ENCODE measurements at regions not wholly inside any gene's neighbourhood (a gene's known extent, or its start where the extent isn't known, plus 50 kb on each side); places are given as distances from the start of the nearest gene placed in this dataset.
"Not testable (repeated sequence)": the region's sequence is repeated elsewhere in the genome, so short reads cannot be mapped to it uniquely, and the experiment has no call there.

- DNase-seq (ENCODE audit: low read depth, low spot score): no peak
Measured at GRCh38 chr10:34015700-34016099, 681.2 kb upstream of the NRP1 start.

- DNase-seq (ENCODE audit: low read depth, low spot score): no peak
Measured at GRCh38 chr10:34013235-34013634, 678.8 kb upstream of the NRP1 start.

GRCh38 chr10:34010891-34011290 lies 676.4 kb upstream of the NRP1 start:
- DNase-seq (ENCODE audit: low read depth, low spot score): no peak

- not testable (repeated sequence) for DNase-seq (ENCODE audit: low read depth, low spot score)
Measured at GRCh38 chr10:34010228-34010627, 675.8 kb upstream of the NRP1 start.

- no peak for DNase-seq (ENCODE audit: low read depth, low spot score)
Measured at GRCh38 chr10:34008656-34009055, 674.2 kb upstream of the NRP1 start.

GRCh38 chr10:34006471-34006870 lies 672.0 kb upstream of the NRP1 start:
- DNase-seq (ENCODE audit: low read depth, low spot score): no peak

GRCh38 chr10:34003561-34003960 lies 669.1 kb upstream of the NRP1 start:
- no peak for DNase-seq (ENCODE audit: low read depth, low spot score)

- DNase-seq (ENCODE audit: low read depth, low spot score): no peak
Measured at GRCh38 chr10:34002896-34003295, 668.4 kb upstream of the NRP1 start.

GRCh38 chr10:34001831-34002230 lies 667.4 kb upstream of the NRP1 start:
- DNase-seq (ENCODE audit: low read depth, low spot score): no peak

GRCh38 chr10:34001087-34001580 lies 666.7 kb upstream of the NRP1 start:
- DNase-seq (ENCODE audit: low read depth, low spot score): no peak

GRCh38 chr10:33993917-33994316 lies 659.5 kb upstream of the NRP1 start:
- DNase-seq (ENCODE audit: low read depth, low spot score): no peak

GRCh38 chr10:33991924-33992323 lies 657.5 kb upstream of the NRP1 start:
- DNase-seq (ENCODE audit: low read depth, low spot score): no peak

GRCh38 chr10:33986515-33986914 lies 652.0 kb upstream of the NRP1 start:
- DNase-seq (ENCODE audit: low read depth, low spot score): no peak

- DNase-seq (ENCODE audit: low read depth, low spot score): no peak
Measured at GRCh38 chr10:33986016-33986415, 651.5 kb upstream of the NRP1 start.

- DNase-seq (ENCODE audit: low read depth, low spot score): no peak
Measured at GRCh38 chr10:33982995-33983394, 648.5 kb upstream of the NRP1 start.

- no peak for DNase-seq (ENCODE audit: low read depth, low spot score)
Measured at GRCh38 chr10:33981301-33981700, 646.8 kb upstream of the NRP1 start.

GRCh38 chr10:33979195-33979594 lies 644.7 kb upstream of the NRP1 start:
- DNase-seq (ENCODE audit: low read depth, low spot score): no peak

- no peak for DNase-seq (ENCODE audit: low read depth, low spot score)
Measured at GRCh38 chr10:33975481-33975880, 641.0 kb upstream of the NRP1 start.

- DNase-seq (ENCODE audit: low read depth, low spot score): no peak
Measured at GRCh38 chr10:33974976-33975478, 640.6 kb upstream of the NRP1 start.

GRCh38 chr10:33968983-33969382 lies 634.5 kb upstream of the NRP1 start:
- DNase-seq (ENCODE audit: low read depth, low spot score): no peak

GRCh38 chr10:33967606-33968120 lies 633.2 kb upstream of the NRP1 start:
- DNase-seq (ENCODE audit: low read depth, low spot score): no peak

GRCh38 chr10:33966946-33967345 lies 632.5 kb upstream of the NRP1 start:
- no peak for DNase-seq (ENCODE audit: low read depth, low spot score)

GRCh38 chr10:33965795-33966581 lies 631.5 kb upstream of the NRP1 start:
- DNase-seq (ENCODE audit: low read depth, low spot score): no peak
